ENCODE measurements at regions not wholly inside any gene's neighbourhood (a gene's known extent, or its start where the extent isn't known, plus 50 kb on each side); places are given as distances from the start of the nearest gene placed in this dataset.

DNA sequence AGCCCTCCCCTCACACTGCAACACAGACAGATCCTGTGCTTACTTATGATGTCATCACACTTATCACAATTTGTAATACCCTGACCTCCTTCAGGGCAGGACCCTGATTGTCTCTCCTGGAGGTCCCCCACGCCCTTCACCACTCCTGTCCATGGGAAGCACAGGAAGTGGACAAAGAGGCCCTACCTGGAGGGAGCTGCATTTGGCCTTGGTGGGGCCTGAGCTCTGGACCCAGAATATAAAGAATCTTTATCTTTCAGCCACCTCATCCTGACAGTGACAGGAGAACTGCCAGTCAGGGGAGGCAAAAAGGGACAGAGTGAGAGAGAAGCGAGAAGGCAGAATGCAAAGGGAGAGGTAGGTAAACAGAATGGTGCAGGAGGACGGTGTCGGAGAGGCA, 303.4 kb upstream of the N4BP1 start:
- no peaks in the 10 kb centered on the region for H3K79me2 ChIP-seq (ENCODE audit: control insufficient read depth, low read length)
- no peaks in the 10 kb centered on the region for H3K9me2 ChIP-seq (replicated peaks; ENCODE audit: control insufficient read depth, low read length)
- no peak overlapping the region for H3K4me3 ChIP-seq (ENCODE audit: low read length)
- H3K27me3 ChIP-seq (ENCODE audit: control insufficient read depth, low read length), result no peaks in the 10 kb centered on the region
- TF ChIP-seq EZH2phosphoT487 (IDR thresholded peaks at IDR 0.05; ENCODE audit: borderline replicate concordance, low read length), result no peak
- no peak overlapping the region for H3K27ac ChIP-seq (ENCODE audit: low read depth, low read length)
- no peaks in the 10 kb centered on the region for H3F3A ChIP-seq (ENCODE audit: control insufficient read depth, insufficient read depth)
- H3K4me2 ChIP-seq (ENCODE audit: low read length), result no peak overlapping the region
- no peaks in the 10 kb centered on the region for H3K36me3 ChIP-seq (ENCODE audit: control insufficient read depth, low read length)
- no peaks in the 10 kb centered on the region for H3K9me3 ChIP-seq (ENCODE audit: control insufficient read depth, insufficient read depth, low read length)
- no peaks in the 10 kb centered on the region for H4K20me1 ChIP-seq (ENCODE audit: control insufficient read depth, insufficient read depth, low read depth, low read length)
- no peaks in the 10 kb centered on the region for H3K4me1 ChIP-seq (ENCODE audit: control insufficient read depth, low read length)

DNA sequence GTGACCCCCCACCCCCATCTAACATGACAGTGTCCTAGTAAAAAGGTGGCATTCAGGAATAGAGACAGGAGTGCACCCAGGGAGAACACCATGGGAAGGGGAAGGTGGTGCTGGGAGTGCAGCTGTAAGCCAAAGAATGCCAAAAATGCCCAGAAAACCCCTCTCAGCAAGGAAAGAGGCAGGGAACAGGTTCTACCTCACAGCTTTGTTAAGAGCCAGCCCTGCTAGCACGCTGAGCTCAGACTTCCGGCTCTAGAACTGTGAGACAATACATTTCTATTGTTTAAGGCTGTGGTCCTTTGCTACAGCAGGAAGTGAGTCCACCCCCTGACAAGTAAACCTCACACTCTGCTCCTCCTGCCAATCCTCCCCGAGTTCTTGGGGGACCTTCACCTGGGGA, 302.4 kb upstream of the N4BP1 start:
- H3K79me2 ChIP-seq (ENCODE audit: control insufficient read depth, low read length), result no peaks in the 10 kb centered on the region
- H3K36me3 ChIP-seq (ENCODE audit: control insufficient read depth, low read length), result no peaks in the 10 kb centered on the region
- TF ChIP-seq, protein P1, sequence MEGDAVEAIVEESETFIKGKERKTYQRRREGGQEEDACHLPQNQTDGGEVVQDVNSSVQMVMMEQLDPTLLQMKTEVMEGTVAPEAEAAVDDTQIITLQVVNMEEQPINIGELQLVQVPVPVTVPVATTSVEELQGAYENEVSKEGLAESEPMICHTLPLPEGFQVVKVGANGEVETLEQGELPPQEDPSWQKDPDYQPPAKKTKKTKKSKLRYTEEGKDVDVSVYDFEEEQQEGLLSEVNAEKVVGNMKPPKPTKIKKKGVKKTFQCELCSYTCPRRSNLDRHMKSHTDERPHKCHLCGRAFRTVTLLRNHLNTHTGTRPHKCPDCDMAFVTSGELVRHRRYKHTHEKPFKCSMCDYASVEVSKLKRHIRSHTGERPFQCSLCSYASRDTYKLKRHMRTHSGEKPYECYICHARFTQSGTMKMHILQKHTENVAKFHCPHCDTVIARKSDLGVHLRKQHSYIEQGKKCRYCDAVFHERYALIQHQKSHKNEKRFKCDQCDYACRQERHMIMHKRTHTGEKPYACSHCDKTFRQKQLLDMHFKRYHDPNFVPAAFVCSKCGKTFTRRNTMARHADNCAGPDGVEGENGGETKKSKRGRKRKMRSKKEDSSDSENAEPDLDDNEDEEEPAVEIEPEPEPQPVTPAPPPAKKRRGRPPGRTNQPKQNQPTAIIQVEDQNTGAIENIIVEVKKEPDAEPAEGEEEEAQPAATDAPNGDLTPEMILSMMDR (IDR thresholded peaks at IDR 0.05; ENCODE audit: low read depth, low read length, poor library complexity, severe bottlenecking), result no peak
- TF ChIP-seq EZH2phosphoT487 (IDR thresholded peaks at IDR 0.05; ENCODE audit: borderline replicate concordance, low read length), result no peak
- no peak overlapping the region for H3K27ac ChIP-seq (ENCODE audit: low read depth, low read length)
- no peak overlapping the region for H3K4me2 ChIP-seq (ENCODE audit: low read length)
- H3K4me1 ChIP-seq (ENCODE audit: control insufficient read depth, low read length), result no peaks in the 10 kb centered on the region
- no peak overlapping the region for H3K4me3 ChIP-seq (ENCODE audit: low read length)
- H3K9me3 ChIP-seq (ENCODE audit: control insufficient read depth, insufficient read depth, low read length), result no peaks in the 10 kb centered on the region
- H3K27me3 ChIP-seq (ENCODE audit: control insufficient read depth, low read length), result no peaks in the 10 kb centered on the region
- no peaks in the 10 kb centered on the region for H3F3A ChIP-seq (ENCODE audit: control insufficient read depth, insufficient read depth)
- no peaks in the 10 kb centered on the region for H4K20me1 ChIP-seq (ENCODE audit: control insufficient read depth, insufficient read depth, low read depth, low read length)
- no peaks in the 10 kb centered on the region for H3K9me2 ChIP-seq (replicated peaks; ENCODE audit: control insufficient read depth, low read length)

DNA sequence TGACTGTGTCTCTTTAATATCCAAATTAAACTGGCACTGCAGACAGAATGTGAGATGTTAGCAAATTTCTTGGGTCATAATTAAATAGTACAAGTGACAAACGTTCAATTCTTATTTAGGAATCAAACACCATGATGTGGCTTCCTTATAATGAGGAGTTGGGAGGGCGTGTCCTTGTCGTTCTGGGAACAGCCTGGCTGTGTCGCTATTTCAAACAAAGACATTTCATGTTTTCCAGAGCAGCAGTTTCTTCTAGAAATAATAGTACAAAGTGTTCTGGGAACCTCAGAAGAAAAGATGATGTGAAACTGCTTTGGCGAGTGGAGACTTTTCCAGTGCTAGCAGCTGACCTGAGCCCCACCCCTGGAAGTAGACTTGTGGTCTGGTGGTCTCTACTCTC, 301.7 kb upstream of the N4BP1 start:
- Histone ChIP-seq H3K36me3 (ENCODE audit: control insufficient read depth, low read length) (no peaks in the 10 kb centered on the region), H3K79me2 (ENCODE audit: control insufficient read depth, low read length) (no peaks in the 10 kb centered on the region), H3F3A (ENCODE audit: control insufficient read depth, insufficient read depth) (no peaks in the 10 kb centered on the region), H3K9me2 (replicated peaks; ENCODE audit: control insufficient read depth, low read length) (no peaks in the 10 kb centered on the region), H3K27me3 (ENCODE audit: control insufficient read depth, low read length) (no peaks in the 10 kb centered on the region), H3K9me3 (ENCODE audit: control insufficient read depth, insufficient read depth, low read length) (no peaks in the 10 kb centered on the region), H4K20me1 (ENCODE audit: control insufficient read depth, insufficient read depth, low read depth, low read length) (no peaks in the 10 kb centered on the region), H3K4me3 (ENCODE audit: low read length) (no peak overlapping the region), H3K4me1 (ENCODE audit: control insufficient read depth, low read length) (no peaks in the 10 kb centered on the region), H3K27ac (ENCODE audit: low read depth, low read length) (no peak overlapping the region), H3K4me2 (ENCODE audit: low read length) (no peak overlapping the region)
- TF ChIP-seq, protein P1 (IDR thresholded peaks at IDR 0.05; ENCODE audit: low read depth, low read length, poor library complexity, severe bottlenecking), result no peak
- TF ChIP-seq EZH2phosphoT487 (IDR thresholded peaks at IDR 0.05; ENCODE audit: borderline replicate concordance, low read length), result no peak

DNA sequence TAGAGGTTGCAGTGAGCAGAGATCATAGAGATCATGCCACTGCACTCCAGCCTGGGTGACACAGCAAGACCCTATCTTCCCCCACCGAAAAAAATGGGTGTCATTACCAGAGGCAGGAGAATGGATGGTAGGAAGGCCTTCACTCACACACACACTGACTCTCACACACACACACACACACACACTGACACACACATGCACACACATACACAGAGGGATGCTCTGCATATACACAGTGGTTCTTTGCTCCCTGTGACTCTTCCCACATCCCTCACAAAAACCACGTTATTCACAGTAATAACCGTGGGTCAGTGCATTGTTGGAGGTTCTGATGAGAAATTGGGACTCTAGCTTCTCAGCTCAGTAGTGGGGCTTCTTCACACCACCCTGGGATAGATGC, 300.2 kb upstream of the N4BP1 start:
- no peak overlapping the region for H3K27ac ChIP-seq (ENCODE audit: low read depth, low read length)
- no peaks in the 10 kb centered on the region for H3K36me3 ChIP-seq (ENCODE audit: control insufficient read depth, low read length)
- H3K4me2 ChIP-seq (ENCODE audit: low read length), result no peak overlapping the region
- no peaks in the 10 kb centered on the region for H3K79me2 ChIP-seq (ENCODE audit: control insufficient read depth, low read length)
- H3K4me1 ChIP-seq (ENCODE audit: control insufficient read depth, low read length), result no peaks in the 10 kb centered on the region
- no peaks in the 10 kb centered on the region for H3K9me3 ChIP-seq (ENCODE audit: control insufficient read depth, insufficient read depth, low read length)
- no peaks in the 10 kb centered on the region for H3F3A ChIP-seq (ENCODE audit: control insufficient read depth, insufficient read depth)
- H4K20me1 ChIP-seq (ENCODE audit: control insufficient read depth, insufficient read depth, low read depth, low read length), result no peaks in the 10 kb centered on the region
- no peak overlapping the region for H3K4me3 ChIP-seq (ENCODE audit: low read length)
- no peaks in the 10 kb centered on the region for H3K27me3 ChIP-seq (ENCODE audit: control insufficient read depth, low read length)
- TF ChIP-seq EZH2phosphoT487 (IDR thresholded peaks at IDR 0.05; ENCODE audit: borderline replicate concordance, low read length), result no peak
- TF ChIP-seq, protein P1 (IDR thresholded peaks at IDR 0.05; ENCODE audit: low read depth, low read length, poor library complexity, severe bottlenecking), result no peak
- no peaks in the 10 kb centered on the region for H3K9me2 ChIP-seq (replicated peaks; ENCODE audit: control insufficient read depth, low read length)
